Kidney (tissue), 13 donors: ENCODE measurements at regions not wholly inside any gene's neighbourhood (a gene's known extent, or its start where the extent isn't known, plus 50 kb on each side); places are given as distances from the start of the nearest gene placed in this dataset.

Experiments used
- DNase-seq, 5 donors: peaks; one replicate each; pipeline ENCODE4 v3.0.0-alpha.2; 2013 to 2020
- FAIRE-seq: peaks from 2 replicates; lab custom pipeline; 2012; peaks lifted over from hg19 to GRCh38; lab: Jason Lieb, UNC
- H3K27ac ChIP-seq, 2 donors: one replicate each; pipeline ENCODE4 v1.7.0; 2013; ENCODE audit warnings: low read depth in 2 of 2, low read length in 2 of 2, inconsistent platforms in 1 of 2
- H3K27me3 ChIP-seq: one replicate; pipeline ENCODE4 v1.7.1; 2013; ENCODE audit warnings: low read length, inconsistent platforms; ENCODE audit not compliant: control insufficient read depth, insufficient read depth
- H3K36me3 ChIP-seq, 3 donors: one replicate each; pipeline versions ENCODE4 v1.7.0 to v1.7.1; 2013; ENCODE audit warnings: low read length in 3 of 3, control low read depth in 1 of 3, inconsistent platforms in 1 of 3; ENCODE audit not compliant: insufficient read depth in 3 of 3, control insufficient read depth in 2 of 3
- H3K4me1 ChIP-seq, 3 donors: one replicate each; pipeline versions ENCODE4 v1.7.0 to v1.7.1; 2013; ENCODE audit warnings: low read length in 3 of 3, inconsistent platforms in 1 of 3, low read depth in 1 of 3; ENCODE audit not compliant: control insufficient read depth in 2 of 3, insufficient read depth in 2 of 3
- H3K4me3 ChIP-seq, 3 donors: one replicate each; pipeline versions ENCODE4 v1.7.0 to v1.8.1; 2013; ENCODE audit warnings: low read length in 3 of 3, control low read depth in 1 of 3, inconsistent platforms in 1 of 3
- H3K9ac ChIP-seq, 3 donors: one replicate each; pipeline versions ENCODE4 v1.7.0 to v1.7.1; 2013; ENCODE audit warnings: low read length in 3 of 3, control low read depth in 1 of 3, inconsistent platforms in 1 of 3
- H3K9me3 ChIP-seq, 3 donors: one replicate each; pipeline versions ENCODE4 v1.7.0 to v1.7.1; 2013; ENCODE audit warnings: low read length in 3 of 3, control low read depth in 1 of 3, inconsistent platforms in 1 of 3; ENCODE audit not compliant: control insufficient read depth in 2 of 3, insufficient read depth in 1 of 3
- CTCF ChIP-seq: IDR thresholded peaks from 3 replicates; pipeline ENCODE4 v1.5.1; 2012; ENCODE audit warnings: mild to moderate bottlenecking, moderate library complexity, borderline replicate concordance; ENCODE audit not compliant: insufficient read depth; ENCODE audit errors: extremely low read depth
- intact Hi-C: fragments of 100-400 bp; cut with DNase I; formaldehyde crosslinking; loops from one replicate; pipeline ENCODE4 v1.11.1; 2022
- donor health status: control.
- donor health status: control.
- donor health status: control.
- donor health status: control.
- donor health status: control.
- donor health status: DM: yes; HTN: yes; CAD: no.
- donor health status: Normal renal cell carcinoma (clear cell type).

- H3K4me1 ChIP-seq: no peaks in the 10 kb centered on the region
- no peak for FAIRE-seq
- no peak for DNase-seq
- H3K27me3 ChIP-seq: no peaks in the 10 kb centered on the region
- no peak overlapping the region for H3K9ac ChIP-seq
- TF ChIP-seq CTCF: no peak
- intact Hi-C loops: no loop called here
- no peaks in the 10 kb centered on the region for H3K9me3 ChIP-seq
- no peak overlapping the region for H3K27ac ChIP-seq
- no peaks in the 10 kb centered on the region for H3K36me3 ChIP-seq
- H3K4me3 ChIP-seq: no peak overlapping the region
Observed at GRCh38 chr4:45876235-45876890, 247.5 kb downstream of the GABRG1 start.

GRCh38 chr4:45869184-45869583, 254.7 kb downstream of the GABRG1 start:
- FAIRE-seq (no peak), DNase-seq (no peak)
- Histone ChIP-seq H3K9me3 (no peaks in the 10 kb centered on the region), H3K4me3 (no peak overlapping the region), H3K9ac (no peak overlapping the region), H3K27me3 (no peaks in the 10 kb centered on the region), H3K36me3 (no peaks in the 10 kb centered on the region), H3K27ac (no peak overlapping the region), H3K4me1 (no peaks in the 10 kb centered on the region)
- no peak for TF ChIP-seq CTCF
- intact Hi-C loops: no loop called here

GRCh38 chr4:45865781-45866180, 258.1 kb downstream of the GABRG1 start:
- intact Hi-C loops: no loop called here
- DNase-seq: peak in 1 of 5 donors; percentile 16

More at GRCh38 chr4:45865781-45866180, 258.1 kb downstream of the GABRG1 start:
- Histone ChIP-seq H3K27ac (no peak overlapping the region), H3K9ac (no peak overlapping the region), H3K4me3 (no peak overlapping the region), H3K27me3 (no peaks in the 10 kb centered on the region), H3K36me3 (no peaks in the 10 kb centered on the region), H3K9me3 (no peaks in the 10 kb centered on the region), H3K4me1 (no peaks in the 10 kb centered on the region)
- TF ChIP-seq CTCF: no peak
- no peak for FAIRE-seq
